HG03565 (cell line): ENCODE measurements at regions not wholly inside any gene's neighbourhood (a gene's known extent, or its start where the extent isn't known, plus 50 kb on each side); places are given as distances from the start of the nearest gene placed in this dataset.

Experiments used
- ATAC-seq: cut with Tn5 transposase; IDR thresholded peaks from one replicate; pipeline ENCODE4 v1.9.1; 2021; ENCODE audit warnings: mild to moderate bottlenecking, moderate library complexity; ENCODE audit not compliant: unreplicated experiment

GRCh38 chr4:140316799-140317198 is 56.6 kb upstream of the SCOC start:
- ATAC-seq: no peak

GRCh38 chr4:140315970-140316369 is 57.5 kb upstream of the SCOC start:
- no peak for ATAC-seq

- no peak for ATAC-seq
Measured at GRCh38 chr4:140315438-140315837, 58.0 kb upstream of the SCOC start.

- ATAC-seq: no peak
Measured at GRCh38 chr4:140315019-140315418, 58.4 kb upstream of the SCOC start.

- ATAC-seq: no peak
Measured at GRCh38 chr4:140312100-140312499, 61.3 kb upstream of the SCOC start.

- no peak for ATAC-seq
Measured at GRCh38 chr4:140311257-140311835, 62.1 kb upstream of the SCOC start.

GRCh38 chr4:140309124-140309870 is 64.1 kb upstream of the SCOC start:
- no peak for ATAC-seq

- no peak for ATAC-seq
Measured at GRCh38 chr4:140308366-140309123, 64.9 kb upstream of the SCOC start.

GRCh38 chr4:140305053-140305452 is 68.4 kb upstream of the SCOC start:
- no peak for ATAC-seq

GRCh38 chr4:140304346-140304745 is 69.1 kb upstream of the SCOC start:
- ATAC-seq: no peak

- ATAC-seq: no peak
Measured at GRCh38 chr4:140302151-140302859, 71.1 kb upstream of the SCOC start.

GRCh38 chr4:140300271-140300970 is 73.0 kb upstream of the SCOC start:
- no peak for ATAC-seq

GRCh38 chr4:140298001-140298400 is 75.4 kb upstream of the SCOC start:
- ATAC-seq: no peak

GRCh38 chr4:140297221-140297570 is 76.2 kb upstream of the SCOC start:
- ATAC-seq: no peak

- ATAC-seq: no peak
Measured at GRCh38 chr4:140296335-140297220, 76.9 kb upstream of the SCOC start.

GRCh38 chr4:140293979-140294378 is 79.5 kb upstream of the SCOC start:
- ATAC-seq: no peak

GRCh38 chr4:140291259-140291658 is 82.2 kb upstream of the SCOC start:
- no peak for ATAC-seq

- ATAC-seq: no peak
Measured at GRCh38 chr4:140289486-140289885, 84.0 kb upstream of the SCOC start.

- no peak for ATAC-seq
Measured at GRCh38 chr4:140286456-140286855, 87.0 kb upstream of the SCOC start.

GRCh38 chr4:140284456-140284855 is 89.0 kb upstream of the SCOC start:
- ATAC-seq: no peak
